Stimulated activated CD8-positive, alpha-beta memory T cell treated with anti-CD3 and anti-CD28 coated beads, Interleukin-15, amount 100 ng/mL, for 48 hours (primary cell): ENCODE measurements at regions not wholly inside any gene's neighbourhood (a gene's known extent, or its start where the extent isn't known, plus 50 kb on each side); places are given as distances from the start of the nearest gene placed in this dataset.
A peak's percentile ranks its signal among the peaks of the same experiment; 100 is the strongest.
"Not testable (repeated sequence)": the region's sequence is repeated elsewhere in the genome, so short reads cannot be mapped to it uniquely, and the experiment has no call there.

Source experiments
- DNase-seq, 2 donors: peaks; one replicate each; pipeline ENCODE4 v3.0.0-alpha.2; 2020; ENCODE audit warnings: low read depth in 2 of 2

DNA sequence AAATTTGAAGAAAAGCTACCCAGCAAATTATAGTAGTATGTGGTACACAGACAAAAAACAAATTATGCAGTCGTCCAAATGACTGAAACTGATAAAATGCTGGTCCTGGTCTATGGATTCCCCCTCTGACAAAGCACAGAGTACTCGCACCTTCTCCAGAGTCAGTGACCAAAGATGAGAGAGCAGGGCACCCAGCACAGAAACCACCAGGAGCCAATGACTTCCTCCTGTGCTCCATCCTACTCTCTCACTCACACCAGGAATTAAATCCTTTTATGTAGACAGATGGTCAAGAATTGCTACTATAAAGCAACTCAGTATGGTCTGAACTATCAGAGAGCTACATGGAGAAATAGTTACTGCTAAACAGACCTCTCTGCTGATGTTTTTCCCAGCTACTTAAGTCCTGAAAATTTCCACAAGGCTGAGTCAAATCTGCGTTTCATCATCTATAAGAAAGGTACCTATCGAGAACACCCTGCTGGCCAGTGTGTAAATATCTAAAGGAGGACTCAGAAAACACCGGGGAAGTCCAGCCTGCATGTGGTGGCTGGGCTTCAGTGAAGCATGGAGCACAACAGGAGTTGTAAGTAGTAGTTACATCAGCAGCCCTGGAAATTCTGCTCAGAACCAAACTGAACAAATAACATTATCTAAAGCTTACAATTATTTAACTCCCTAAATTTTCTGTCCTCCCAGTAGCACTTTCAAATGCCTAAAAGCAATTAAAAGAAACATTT is 84.5 kb upstream of the FBXO28 start:
- DNase-seq = not testable (repeated sequence)

DNA sequence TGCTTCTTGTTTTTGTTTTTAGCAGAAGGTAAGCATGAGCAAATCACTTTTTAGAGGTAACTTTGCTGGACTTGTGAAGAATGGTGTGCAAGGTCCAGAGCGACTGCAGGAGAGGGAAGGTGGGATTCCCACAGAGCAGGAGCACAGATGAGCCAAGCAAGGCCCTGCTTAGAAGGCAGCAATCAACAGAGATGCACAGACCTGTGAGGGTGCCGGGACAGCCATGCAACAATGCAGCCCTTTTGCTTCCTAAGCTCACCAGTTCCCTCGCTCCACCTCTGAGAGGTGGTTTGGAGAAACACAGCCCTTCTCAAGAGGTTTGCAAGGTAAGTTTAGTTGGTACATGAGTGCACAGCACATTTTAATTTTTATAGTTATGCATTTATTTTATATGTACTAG is 85.1 kb upstream of the FBXO28 start:
- not testable (repeated sequence) for DNase-seq

DNA sequence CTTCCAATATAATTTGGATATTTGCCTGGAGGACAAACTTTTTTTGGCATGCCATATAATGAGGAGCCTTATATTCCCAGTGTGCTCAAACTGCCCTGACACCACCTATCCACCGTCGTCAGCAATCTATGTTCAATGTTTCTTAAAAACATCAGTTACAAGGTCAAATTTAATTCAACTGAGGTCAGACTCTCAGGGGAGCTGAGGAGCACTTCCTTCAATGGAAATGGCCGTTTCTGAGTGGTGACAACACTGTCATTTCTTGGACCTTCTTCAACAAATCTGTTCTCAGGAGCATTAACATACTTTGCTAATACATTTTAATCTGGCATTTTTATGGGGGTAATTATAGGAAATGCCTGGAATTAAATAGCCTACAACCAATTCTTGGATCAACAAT is 90.8 kb upstream of the FBXO28 start:
- not testable (repeated sequence) for DNase-seq

- DNase-seq = not testable (repeated sequence)
These were observed 91.5 kb upstream of the FBXO28 start for GRCh38 chr1:224022249-224022970.

DNA sequence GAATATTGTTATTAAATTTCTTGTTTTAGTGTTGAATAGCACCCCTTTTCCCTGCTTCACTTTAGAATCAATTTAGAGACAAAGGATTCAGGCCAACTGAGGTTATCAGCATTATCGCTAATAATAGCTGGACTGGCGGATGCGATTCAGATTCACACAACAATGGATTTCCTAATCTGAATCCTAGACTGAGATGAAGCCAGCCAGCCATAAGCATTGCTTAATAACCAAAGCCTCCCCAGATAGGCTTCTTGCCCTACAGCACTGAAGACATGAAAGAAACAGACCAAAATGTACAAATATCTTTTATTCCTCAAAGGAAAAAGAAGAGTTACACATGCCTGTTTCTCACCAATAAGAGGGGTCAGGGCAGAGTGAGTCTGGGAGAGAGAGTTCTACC is 94.0 kb upstream of the FBXO28 start:
- DNase-seq = not testable (repeated sequence)

GRCh38 chr1:224015782-224016181 is 98.1 kb upstream of the FBXO28 start:
- not testable (repeated sequence) for DNase-seq

DNA sequence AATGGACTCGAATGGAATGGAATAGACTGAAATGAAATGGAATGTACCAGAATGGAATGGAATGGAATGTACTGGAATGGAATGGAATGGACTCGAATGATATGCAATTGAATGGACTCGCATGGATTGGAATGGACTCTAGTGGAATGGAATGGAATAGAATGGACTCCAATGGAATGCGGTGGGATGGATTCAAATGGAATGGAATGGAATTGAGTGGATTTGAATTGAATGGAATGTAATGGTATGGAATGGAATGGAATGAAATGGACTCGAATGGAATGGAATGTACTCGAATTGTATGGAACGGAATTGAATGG is 99.6 kb upstream of the FBXO28 start:
- no peak for DNase-seq

DNA sequence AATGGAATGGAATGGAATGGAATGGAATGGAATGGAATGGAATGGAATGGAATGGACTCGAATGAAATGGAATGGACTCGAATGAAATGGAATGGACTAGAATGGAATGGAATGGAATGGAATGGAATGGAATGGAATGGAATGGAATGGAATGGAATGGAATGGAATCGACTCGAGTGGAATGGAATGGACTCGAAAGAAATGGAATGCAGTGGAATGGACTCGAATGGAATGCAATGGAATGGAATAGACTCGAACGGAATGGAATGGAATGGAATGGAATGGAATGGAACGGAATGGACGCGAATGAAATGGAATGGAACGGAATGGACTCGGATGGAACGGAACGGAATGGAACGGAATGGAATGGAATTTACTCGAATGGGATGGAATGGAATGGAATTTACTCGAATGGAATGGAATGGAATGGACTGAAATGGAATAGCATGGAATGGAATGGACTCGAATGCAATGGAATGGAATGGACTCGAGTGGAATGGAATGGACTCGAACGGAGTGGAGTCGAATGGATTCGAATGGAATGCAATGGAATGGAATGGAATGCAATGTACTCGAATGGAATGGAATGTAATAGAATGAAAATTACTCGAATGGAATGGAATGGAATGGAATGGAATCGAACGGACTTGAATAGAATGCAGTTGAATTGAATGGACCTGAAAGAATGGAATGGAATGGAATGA is 100.1 kb upstream of the FBXO28 start:
- not testable (repeated sequence) for DNase-seq

DNA sequence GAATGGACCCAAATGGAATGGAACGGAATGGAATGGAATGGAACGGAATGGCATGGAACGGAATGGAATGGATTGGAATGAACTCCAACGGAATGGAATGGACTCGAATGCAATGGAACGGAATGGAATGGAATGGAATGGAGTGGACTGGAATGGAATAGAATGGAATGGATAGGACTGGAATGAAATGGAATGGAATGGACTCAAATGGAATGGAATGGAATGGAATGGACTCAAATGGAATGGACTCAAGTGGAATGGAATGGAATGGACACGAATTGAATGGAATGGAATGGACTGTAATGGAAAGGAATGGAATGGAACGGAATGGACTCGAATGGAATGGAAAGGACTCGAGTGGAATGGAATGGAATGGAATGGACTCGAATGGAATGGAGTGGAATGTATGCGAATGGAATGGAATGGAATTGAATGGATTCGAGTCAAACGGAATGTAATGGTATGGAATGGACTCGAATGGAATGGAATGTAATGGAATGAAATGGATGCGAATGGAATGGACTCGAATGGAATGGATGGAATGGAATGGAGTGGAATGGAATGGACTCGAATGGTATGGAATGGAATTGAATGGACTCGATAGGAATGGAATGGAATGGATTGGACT is 101.0 kb upstream of the FBXO28 start:
- DNase-seq = not testable (repeated sequence)

GRCh38 chr1:224012162-224012561 is 101.7 kb upstream of the FBXO28 start:
- DNase-seq = not testable (repeated sequence)

GRCh38 chr1:224011751-224012150 is 102.2 kb upstream of the FBXO28 start:
- not testable (repeated sequence) for DNase-seq

DNA sequence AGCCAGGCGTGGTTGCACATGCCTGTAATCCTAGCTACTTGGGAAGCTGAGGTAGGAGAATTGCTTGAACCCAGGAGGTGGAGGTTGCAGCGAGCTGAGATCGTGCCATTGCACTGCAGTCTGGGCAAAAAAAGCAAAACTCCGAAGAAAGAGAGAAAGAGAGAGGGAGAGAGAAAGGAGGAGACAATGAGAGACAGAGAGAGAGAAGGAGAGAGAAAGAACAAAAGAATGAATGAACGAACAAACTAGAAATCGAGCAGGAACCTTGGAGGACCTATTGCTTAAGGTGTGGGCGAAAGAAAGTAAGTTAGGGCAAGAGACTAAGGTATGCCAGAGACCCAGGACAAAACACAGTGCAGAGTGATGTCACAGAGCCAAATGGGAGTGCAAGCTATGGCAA is 102.8 kb upstream of the FBXO28 start:
- DNase-seq = not testable (repeated sequence)

- DNase-seq = not testable (repeated sequence)
These were observed 107.9 kb upstream of the FBXO28 start for GRCh38 chr1:224005973-224006372.

DNA sequence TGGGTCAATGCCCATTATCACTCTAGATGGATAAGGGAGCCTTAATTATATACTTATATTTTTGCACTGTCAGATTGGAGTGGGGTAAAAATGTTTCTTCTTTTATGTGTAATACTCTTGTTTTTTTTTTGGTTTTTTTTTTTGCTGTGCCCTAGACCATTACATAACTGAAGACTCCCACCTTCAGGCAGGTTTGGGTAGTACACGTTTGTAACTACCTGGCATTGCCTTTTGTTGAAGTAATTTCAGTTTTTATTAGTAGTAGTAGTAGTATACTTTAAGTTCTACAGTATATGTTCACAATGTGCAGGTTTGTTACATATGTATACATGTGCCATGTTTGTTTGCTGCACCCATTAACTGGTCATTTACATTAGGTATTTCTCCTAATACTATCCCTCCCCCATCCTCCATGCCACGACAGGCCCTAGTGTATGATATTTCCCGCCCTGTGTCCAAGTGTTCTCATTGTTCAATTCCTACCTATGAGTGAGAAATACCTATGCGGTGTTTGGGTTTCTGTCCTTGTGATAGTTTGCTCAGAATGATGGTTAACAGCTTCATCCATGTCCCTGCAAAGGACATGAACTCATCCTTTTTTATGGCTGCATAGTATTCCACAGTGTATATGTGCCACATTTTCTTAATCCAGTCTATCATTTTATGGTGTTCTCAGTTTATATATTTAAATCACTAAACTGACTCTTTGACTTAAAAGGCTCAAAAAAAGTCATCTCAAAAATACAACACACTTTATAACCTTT is 109.2 kb upstream of the FBXO28 start:
- not testable (repeated sequence) for DNase-seq

DNA sequence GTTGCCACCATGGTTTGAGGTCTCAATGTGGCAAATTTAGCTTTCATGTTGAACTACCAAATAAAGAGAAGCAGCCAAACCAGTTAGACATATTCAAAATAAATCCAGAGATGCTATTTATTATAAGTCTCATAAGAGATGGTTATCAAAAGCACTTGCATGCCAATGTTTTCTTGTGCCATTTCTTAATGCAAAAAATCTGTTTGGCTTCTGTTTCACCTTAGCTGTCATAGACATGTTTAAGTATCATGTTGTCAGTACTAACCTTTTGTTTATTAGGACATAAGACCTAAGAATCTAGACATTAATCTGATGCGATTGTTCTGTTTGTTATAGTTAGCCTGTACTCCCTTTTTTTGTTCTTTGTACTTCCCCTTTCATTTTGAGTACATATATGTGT is 110.0 kb upstream of the FBXO28 start:
- DNase-seq = not testable (repeated sequence)

DNA sequence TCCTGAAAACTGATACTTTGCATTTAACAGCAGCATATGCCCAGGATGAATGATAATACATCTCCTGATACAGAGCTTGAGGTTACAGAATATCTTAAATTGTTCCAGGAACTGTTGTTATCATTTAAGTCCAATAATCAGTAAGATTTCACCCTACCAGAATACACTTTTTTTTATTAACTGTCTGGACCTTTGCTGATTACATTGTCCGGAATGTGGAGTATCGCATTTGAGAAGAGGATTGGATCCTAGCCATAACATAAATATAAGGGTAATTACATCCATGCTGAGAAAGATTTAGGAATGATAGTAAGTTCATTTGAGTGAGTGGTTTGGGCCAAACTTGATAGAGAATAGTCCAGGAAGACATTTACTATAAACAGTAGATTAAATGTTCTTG is 112.2 kb upstream of the FBXO28 start:
- DNase-seq = not testable (repeated sequence)

GRCh38 chr1:223999761-224000160 is 114.2 kb upstream of the FBXO28 start:
- not testable (repeated sequence) for DNase-seq

DNA sequence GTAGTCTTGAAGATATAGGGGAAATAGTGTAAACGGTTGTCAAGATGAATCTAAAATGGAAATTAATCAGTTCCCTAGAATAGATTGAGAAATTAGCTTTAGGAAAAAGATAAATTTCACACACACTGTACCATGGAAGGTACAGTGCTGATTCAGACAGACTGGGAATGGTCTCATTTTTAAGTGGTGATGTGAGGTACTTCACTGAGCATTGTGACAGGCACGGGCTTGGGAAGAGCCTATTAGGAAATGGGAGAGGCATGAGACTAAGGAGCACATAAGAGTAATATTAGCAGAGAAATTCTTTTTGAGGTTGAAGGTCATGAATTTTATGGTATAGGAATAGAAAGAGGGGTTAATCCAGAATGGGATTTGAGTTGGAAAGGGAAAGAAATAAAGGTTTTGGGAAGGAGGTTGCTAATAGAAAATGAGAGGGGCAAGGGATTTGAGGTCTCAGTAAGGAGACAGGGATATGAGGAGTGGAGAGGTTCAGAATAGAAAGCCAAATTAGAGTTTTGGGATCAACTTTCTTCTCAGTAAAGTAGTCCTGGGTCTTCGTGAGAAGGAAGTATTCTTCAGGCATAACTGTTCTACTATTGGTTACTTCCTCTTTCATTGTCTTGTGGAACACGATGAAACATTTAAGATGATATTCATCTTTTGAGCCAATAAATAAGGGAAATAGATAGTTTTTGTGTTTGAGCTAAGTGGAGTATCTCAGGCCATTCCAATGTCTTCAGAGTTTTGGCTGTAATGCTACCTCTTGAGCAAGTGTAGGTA is 115.0 kb upstream of the FBXO28 start:
- DNase-seq = not testable (repeated sequence)

DNA sequence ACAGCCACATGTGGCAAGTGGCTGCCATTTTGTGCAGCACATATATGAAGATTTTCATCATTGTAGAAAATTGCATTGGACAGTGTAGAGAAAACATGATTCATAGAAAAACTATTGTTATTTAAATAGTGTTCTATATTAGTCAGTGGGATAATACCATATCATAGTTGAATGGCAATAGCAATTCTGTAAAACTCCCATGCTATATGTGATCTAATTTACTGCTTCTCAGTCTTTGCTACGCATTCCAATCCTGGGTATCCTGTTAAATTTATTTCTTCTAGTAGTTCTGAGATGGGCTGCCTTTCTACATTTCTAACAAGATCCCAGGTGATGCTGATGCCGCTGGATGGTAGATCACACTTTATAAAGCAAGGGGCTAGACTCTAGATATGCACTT is 117.5 kb upstream of the FBXO28 start:
- DNase-seq = not testable (repeated sequence)

GRCh38 chr1:223992456-223993246 is 121.3 kb upstream of the FBXO28 start:
- DNase-seq = peak; percentile 100
